ENCODE measurements at regions not wholly inside any gene's neighbourhood (a gene's known extent, or its start where the extent isn't known, plus 50 kb on each side); places are given as distances from the start of the nearest gene placed in this dataset.

DNA sequence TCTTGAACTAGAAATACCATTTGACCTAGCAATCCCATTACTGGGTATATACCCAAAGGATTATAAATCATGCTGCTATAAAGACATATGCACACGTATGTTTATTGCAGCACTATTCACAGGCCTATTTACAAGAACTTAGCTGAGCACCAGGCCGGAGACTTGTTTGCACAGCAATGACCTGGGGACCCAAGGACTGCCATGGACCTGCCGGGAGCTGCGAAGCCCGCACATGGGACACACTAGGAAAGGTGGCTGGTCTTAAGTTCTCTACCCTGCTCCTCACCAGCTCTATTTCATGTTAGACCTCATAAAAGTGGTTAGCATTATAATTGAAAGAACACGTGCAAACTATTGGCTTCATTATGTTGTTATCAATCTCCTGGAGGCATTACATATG, 70.4 kb upstream of the CST7 start:
- no CpG with 5 or more reads among the region's 6 CpGs for WGBS (ENCODE audit: insufficient coverage)
- H3K36me3 ChIP-seq (ENCODE audit: control insufficient read depth, insufficient read depth, low read length) = no peaks in the 10 kb centered on the region

DNA sequence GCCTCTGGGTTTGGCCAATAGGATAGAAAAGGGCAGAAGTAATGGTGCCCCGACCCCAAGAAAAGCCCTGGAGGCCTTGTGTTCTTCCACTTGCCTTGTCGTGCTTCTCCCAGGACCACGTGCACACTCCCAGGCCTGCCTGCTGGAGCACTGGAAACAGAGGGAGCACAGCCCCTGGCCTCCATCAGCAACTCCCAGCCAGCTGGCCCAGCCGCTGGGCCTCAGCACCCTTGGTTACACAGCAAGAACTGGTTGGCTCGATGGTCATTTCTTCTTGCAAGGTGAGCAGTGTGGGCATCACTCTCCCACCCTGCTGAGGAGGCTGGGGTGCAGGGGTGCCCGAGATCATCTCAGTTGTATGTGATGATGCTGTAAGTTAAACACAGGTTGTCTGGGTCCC, 69.2 kb upstream of the CST7 start:
- Histone ChIP-seq H3K9me3 (replicated peaks; ENCODE audit: control insufficient read depth, low read depth, low read length) (peaks cover 3% of the 10 kb centered on the region), H3K27ac (ENCODE audit: low read length) (no peak overlapping the region), H3K4me1 (ENCODE audit: control insufficient read depth, insufficient read depth, low read length) (no peaks in the 10 kb centered on the region), H3K27me3 (ENCODE audit: control insufficient read depth, insufficient read depth, low read length) (no peaks in the 10 kb centered on the region), H3K4me3 (ENCODE audit: low read length) (no peak overlapping the region), H3K36me3 (ENCODE audit: control insufficient read depth, insufficient read depth, low read length) (no peaks in the 10 kb centered on the region)
- no peak for DNase-seq
- 84% methylated on average over 5 of the region's 6 CpGs for WGBS (ENCODE audit: insufficient coverage)

More for the DNA sequence above, 70.4 kb upstream of the CST7 start:
- H3K9me3 ChIP-seq (replicated peaks; ENCODE audit: control insufficient read depth, low read depth, low read length) = peaks cover 3% of the 10 kb centered on the region
- no peaks in the 10 kb centered on the region for H3K27me3 ChIP-seq (ENCODE audit: control insufficient read depth, insufficient read depth, low read length)
- DNase-seq = no peak
- no peaks in the 10 kb centered on the region for H3K4me1 ChIP-seq (ENCODE audit: control insufficient read depth, insufficient read depth, low read length)
- no peak overlapping the region for H3K27ac ChIP-seq (ENCODE audit: low read length)
- no peak overlapping the region for H3K4me3 ChIP-seq (ENCODE audit: low read length)

DNA sequence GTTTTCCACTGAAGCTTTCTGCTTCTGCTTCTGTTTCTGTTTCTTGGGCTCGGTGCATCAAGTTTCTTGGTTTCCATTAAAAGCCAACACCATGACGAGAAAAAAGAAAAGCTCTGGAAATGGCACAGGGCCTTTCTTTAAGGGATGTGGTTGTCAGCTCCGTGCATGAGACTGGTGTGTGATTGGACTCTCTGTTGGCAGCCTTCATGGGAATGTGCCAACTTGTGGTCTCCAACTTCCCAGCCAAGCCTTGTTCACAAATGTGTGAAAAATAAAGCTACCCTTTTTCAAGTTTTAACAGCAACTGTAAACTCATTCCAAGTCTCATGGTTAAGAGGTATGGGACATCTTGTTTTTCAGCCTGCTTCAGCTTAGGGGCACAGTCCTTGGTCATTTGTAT, 68.7 kb upstream of the CST7 start:
- Histone ChIP-seq H3K27ac (ENCODE audit: low read length) (no peak overlapping the region), H3K9me3 (replicated peaks; ENCODE audit: control insufficient read depth, low read depth, low read length) (peaks cover 3% of the 10 kb centered on the region), H3K36me3 (ENCODE audit: control insufficient read depth, insufficient read depth, low read length) (no peaks in the 10 kb centered on the region), H3K4me3 (ENCODE audit: low read length) (no peak overlapping the region), H3K27me3 (ENCODE audit: control insufficient read depth, insufficient read depth, low read length) (no peaks in the 10 kb centered on the region), H3K4me1 (ENCODE audit: control insufficient read depth, insufficient read depth, low read length) (no peaks in the 10 kb centered on the region)
- WGBS (ENCODE audit: insufficient coverage) = 55% methylated on average over 3 of the region's 3 CpGs
- DNase-seq = no peak

DNA sequence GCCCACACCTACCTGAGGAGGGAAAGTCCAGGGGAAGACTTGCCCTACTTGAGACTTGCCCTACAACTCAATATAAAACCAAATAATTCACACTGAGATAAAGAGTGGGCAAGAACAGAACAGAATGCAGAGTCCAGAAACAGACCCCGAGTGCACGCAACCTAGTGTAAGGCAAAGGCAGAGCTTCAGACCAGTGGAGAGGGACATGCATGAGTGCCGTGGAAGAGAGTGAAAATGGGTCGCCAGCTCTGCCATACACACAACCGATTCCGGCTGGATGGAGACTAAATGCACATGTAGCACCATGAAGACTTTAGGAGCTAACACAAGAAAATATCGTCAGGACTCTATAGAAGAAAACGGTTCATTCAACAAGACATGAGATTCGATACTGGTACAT, 58.8 kb upstream of the CST7 start:
- DNase-seq = no peak
- 95% methylated on average over 9 of the region's 9 CpGs for WGBS (ENCODE audit: insufficient coverage)
- Histone ChIP-seq H3K4me1 (ENCODE audit: control insufficient read depth, insufficient read depth, low read length) (no peaks in the 10 kb centered on the region), H3K4me3 (ENCODE audit: low read length) (no peak overlapping the region), H3K9me3 (replicated peaks; ENCODE audit: control insufficient read depth, low read depth, low read length) (no peaks in the 10 kb centered on the region), H3K27ac (ENCODE audit: low read length) (no peak overlapping the region), H3K36me3 (ENCODE audit: control insufficient read depth, insufficient read depth, low read length) (no peaks in the 10 kb centered on the region), H3K27me3 (ENCODE audit: control insufficient read depth, insufficient read depth, low read length) (no peaks in the 10 kb centered on the region)

DNA sequence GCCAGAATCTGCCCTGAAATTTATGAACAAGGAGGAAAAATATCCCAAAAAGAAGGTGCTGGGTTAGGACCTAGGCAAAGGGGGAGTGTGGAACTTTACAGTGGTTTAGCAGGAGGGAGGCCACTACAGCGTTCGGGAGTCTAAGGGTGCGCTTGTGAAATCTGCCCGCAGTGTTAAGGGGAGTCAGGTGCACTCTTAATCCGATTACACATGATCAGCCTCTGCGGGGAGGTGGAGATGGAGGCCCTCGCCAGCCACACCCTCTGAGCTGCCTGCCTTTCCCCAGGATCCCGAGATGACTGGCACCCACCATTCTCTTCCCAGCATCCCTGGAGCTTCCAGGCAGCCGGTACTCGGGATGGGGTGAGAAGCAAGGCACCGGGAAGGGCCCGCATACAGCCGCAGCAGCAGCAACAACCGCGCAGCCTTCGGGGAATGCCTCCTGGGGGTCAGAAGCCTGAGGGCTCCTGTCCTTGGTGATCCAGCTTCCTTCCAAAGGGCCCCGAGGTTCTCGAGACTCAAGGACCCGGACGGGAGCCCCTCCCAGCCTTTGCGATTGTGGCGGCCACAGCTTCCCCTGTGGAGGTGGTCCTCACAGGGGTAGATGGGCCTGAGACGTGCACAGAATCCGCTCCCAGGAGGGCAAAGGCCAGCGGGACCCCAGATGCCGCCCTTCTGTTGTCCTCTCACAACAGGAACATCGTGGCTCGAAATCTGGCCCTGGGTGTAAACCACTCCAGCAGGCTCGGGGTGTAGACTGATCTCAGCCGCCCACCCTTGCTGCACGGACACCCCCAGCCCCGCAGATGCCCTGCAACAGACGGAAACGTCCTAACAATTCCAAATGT, 57.3 kb upstream of the CST7 start:
- Histone ChIP-seq H3K27ac (ENCODE audit: low read length) (no peak overlapping the region), H3K9me3 (replicated peaks; ENCODE audit: control insufficient read depth, low read depth, low read length) (no peaks in the 10 kb centered on the region), H3K4me1 (ENCODE audit: control insufficient read depth, insufficient read depth, low read length) (no peaks in the 10 kb centered on the region), H3K27me3 (ENCODE audit: control insufficient read depth, insufficient read depth, low read length) (no peaks in the 10 kb centered on the region), H3K4me3 (ENCODE audit: low read length) (no peak overlapping the region), H3K36me3 (ENCODE audit: control insufficient read depth, insufficient read depth, low read length) (no peaks in the 10 kb centered on the region)
- 91% methylated on average over 33 of the region's 34 CpGs for WGBS (ENCODE audit: insufficient coverage)
- no peak for DNase-seq

DNA sequence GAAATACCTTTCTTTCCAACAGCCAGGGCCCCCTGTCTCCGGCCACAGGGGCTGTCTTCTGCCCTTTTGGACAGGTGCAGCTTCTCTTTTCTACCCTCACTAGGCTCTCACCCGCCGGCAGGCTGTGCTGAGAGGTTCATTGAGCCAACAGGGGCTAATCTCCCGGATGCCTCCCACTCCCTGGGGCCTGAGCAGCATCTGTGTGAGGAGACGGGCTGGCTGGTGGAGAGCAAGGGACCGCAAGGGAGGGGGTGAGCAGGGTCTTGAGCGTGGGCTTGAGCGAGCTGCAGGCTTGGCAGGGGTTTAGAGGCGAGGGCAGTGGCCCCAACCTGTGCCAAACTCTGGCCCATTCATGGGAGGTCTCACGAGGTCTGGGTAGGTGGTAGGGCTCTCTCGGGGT, 56.5 kb upstream of the CST7 start:
- Histone ChIP-seq H3K9me3 (replicated peaks; ENCODE audit: control insufficient read depth, low read depth, low read length) (no peaks in the 10 kb centered on the region), H3K4me3 (ENCODE audit: low read length) (no peak overlapping the region), H3K27me3 (ENCODE audit: control insufficient read depth, insufficient read depth, low read length) (no peaks in the 10 kb centered on the region), H3K4me1 (ENCODE audit: control insufficient read depth, insufficient read depth, low read length) (no peaks in the 10 kb centered on the region), H3K36me3 (ENCODE audit: control insufficient read depth, insufficient read depth, low read length) (no peaks in the 10 kb centered on the region), H3K27ac (ENCODE audit: low read length) (no peak overlapping the region)
- 86% methylated on average over 8 of the region's 11 CpGs for WGBS (ENCODE audit: insufficient coverage)
- no peak for DNase-seq

DNA sequence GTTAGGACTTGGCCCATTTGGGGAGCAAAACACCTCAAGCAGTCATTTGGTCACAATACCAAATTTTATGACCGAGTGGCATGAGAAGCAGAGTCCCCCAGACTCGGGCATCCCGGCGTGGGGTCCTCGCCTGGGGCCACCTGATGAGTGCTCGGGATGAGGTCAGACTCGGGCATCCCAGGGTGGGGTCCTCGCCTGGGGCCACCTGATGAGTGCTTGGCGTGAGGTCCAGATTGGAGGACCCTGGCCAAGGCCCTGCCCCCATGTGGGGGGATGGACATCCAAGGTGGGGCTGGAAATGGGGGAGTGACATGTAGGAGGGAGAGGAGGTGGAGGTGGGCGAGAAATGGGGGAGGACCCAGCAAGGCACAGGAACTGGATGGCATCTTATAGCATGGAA, 56.1 kb upstream of the CST7 start:
- H3K9me3 ChIP-seq (replicated peaks; ENCODE audit: control insufficient read depth, low read depth, low read length) = no peaks in the 10 kb centered on the region
- no peak overlapping the region for H3K27ac ChIP-seq (ENCODE audit: low read length)
- no peak for DNase-seq
- H3K36me3 ChIP-seq (ENCODE audit: control insufficient read depth, insufficient read depth, low read length) = no peaks in the 10 kb centered on the region
- no peaks in the 10 kb centered on the region for H3K4me1 ChIP-seq (ENCODE audit: control insufficient read depth, insufficient read depth, low read length)
- no peaks in the 10 kb centered on the region for H3K27me3 ChIP-seq (ENCODE audit: control insufficient read depth, insufficient read depth, low read length)
- no peak overlapping the region for H3K4me3 ChIP-seq (ENCODE audit: low read length)
- WGBS (ENCODE audit: insufficient coverage) = 82% methylated on average over 10 of the region's 10 CpGs

DNA sequence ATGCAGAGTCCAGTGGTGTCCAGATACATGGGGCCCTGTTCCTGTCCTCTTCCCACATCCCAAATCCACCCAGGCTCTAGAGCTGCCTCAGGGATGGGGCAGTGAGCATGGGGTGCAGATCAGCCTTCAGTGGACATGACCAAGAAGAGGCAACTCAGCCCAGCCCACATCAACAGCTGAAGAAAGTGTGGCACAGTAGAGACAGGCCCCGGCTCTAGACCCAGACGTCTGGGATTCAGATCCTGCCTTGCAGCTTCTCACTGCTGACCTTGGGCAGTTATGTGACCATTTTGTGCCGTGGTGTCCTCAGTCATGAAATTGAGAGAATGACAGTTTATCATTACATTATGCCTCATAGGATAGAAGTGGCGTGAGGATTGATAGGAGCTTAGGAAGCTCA, 54.6 kb upstream of the CST7 start:
- no peak overlapping the region for H3K4me3 ChIP-seq (ENCODE audit: low read length)
- no peaks in the 10 kb centered on the region for H3K4me1 ChIP-seq (ENCODE audit: control insufficient read depth, insufficient read depth, low read length)
- WGBS (ENCODE audit: insufficient coverage) = no CpG with 5 or more reads among the region's 4 CpGs

DNA sequence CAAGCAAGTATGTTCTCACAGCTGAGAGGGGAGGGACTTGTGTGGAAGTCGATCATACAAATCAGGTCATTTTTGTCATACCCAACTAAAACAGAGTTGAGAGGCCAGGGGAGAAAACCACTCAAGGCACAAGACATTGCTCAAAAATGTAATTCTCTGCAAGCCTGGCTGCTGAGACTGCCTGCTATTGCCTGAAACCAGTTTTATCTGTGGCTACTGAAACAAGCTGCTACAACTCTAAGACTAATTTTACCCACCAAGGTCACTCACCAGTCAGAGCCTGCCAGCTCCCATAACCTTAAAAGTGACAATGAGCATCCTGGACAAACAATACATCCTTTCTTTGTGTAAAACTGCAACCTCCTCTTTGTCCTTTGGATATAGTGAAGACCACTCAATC, 54.1 kb upstream of the CST7 start:
- Histone ChIP-seq H3K27me3 (ENCODE audit: control insufficient read depth, insufficient read depth, low read length) (no peaks in the 10 kb centered on the region), H3K27ac (ENCODE audit: low read length) (no peak overlapping the region), H3K4me3 (ENCODE audit: low read length) (no peak overlapping the region), H3K4me1 (ENCODE audit: control insufficient read depth, insufficient read depth, low read length) (no peaks in the 10 kb centered on the region), H3K9me3 (replicated peaks; ENCODE audit: control insufficient read depth, low read depth, low read length) (peaks cover 11% of the 10 kb centered on the region), H3K36me3 (ENCODE audit: control insufficient read depth, insufficient read depth, low read length) (no peaks in the 10 kb centered on the region)
- DNase-seq = no peak
- no CpG with 5 or more reads among the region's 1 CpG for WGBS (ENCODE audit: insufficient coverage)

More for the DNA sequence above, 54.6 kb upstream of the CST7 start:
- H3K27ac ChIP-seq (ENCODE audit: low read length) = no peak overlapping the region
- DNase-seq = no peak
- H3K36me3 ChIP-seq (ENCODE audit: control insufficient read depth, insufficient read depth, low read length) = no peaks in the 10 kb centered on the region
- H3K27me3 ChIP-seq (ENCODE audit: control insufficient read depth, insufficient read depth, low read length) = no peaks in the 10 kb centered on the region
- peaks cover 6% of the 10 kb centered on the region for H3K9me3 ChIP-seq (replicated peaks; ENCODE audit: control insufficient read depth, low read depth, low read length)

DNA sequence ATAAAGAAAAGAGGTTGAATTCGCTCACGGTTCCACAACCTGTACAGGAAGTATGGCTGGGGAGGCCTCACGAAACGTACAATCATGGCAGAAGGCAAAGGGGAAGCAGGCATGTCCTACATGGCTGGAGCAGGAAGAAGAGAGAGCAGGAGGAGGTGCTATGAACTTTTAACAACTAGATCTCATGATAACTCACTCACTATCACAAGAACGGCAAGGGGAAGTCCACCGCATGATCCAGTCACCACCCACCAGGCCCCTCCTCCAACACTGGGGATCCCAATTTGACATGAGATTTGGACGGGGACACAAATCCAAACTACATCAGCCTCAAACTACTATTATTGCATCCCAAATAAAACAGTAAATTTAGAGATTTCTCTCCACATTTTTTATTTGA, 53.6 kb upstream of the CST7 start:
- no peak for DNase-seq
- H3K27me3 ChIP-seq (ENCODE audit: control insufficient read depth, insufficient read depth, low read length) = no peaks in the 10 kb centered on the region
- no peak overlapping the region for H3K4me3 ChIP-seq (ENCODE audit: low read length)
- 79% methylated on average over 4 of the region's 7 CpGs for WGBS (ENCODE audit: insufficient coverage)
- no peak overlapping the region for H3K27ac ChIP-seq (ENCODE audit: low read length)
- peaks cover 14% of the 10 kb centered on the region for H3K9me3 ChIP-seq (replicated peaks; ENCODE audit: control insufficient read depth, low read depth, low read length)
- no peaks in the 10 kb centered on the region for H3K36me3 ChIP-seq (ENCODE audit: control insufficient read depth, insufficient read depth, low read length)
- no peaks in the 10 kb centered on the region for H3K4me1 ChIP-seq (ENCODE audit: control insufficient read depth, insufficient read depth, low read length)
